GM06990 (cell line): ENCODE measurements at regions not wholly inside any gene's neighbourhood (a gene's known extent, or its start where the extent isn't known, plus 50 kb on each side); places are given as distances from the start of the nearest gene placed in this dataset.

Experiments
- DNase-seq: peaks from one replicate; pipeline ENCODE4 v3.0.0-alpha.2; 2011; ENCODE audit not compliant: insufficient read length; ENCODE audit errors: extremely low read depth
- H3K27me3 ChIP-seq: replicated peaks from 2 replicates; pipeline ENCODE4 v1.6.0; 2011; ENCODE audit warnings: low read length; ENCODE audit not compliant: control insufficient read depth, insufficient read depth
- H3K36me3 ChIP-seq: 2 replicates; pipeline ENCODE4 v1.5.1; 2011; ENCODE audit warnings: low read length; ENCODE audit not compliant: control insufficient read depth, insufficient read depth
- H3K4me3 ChIP-seq: replicated peaks from 2 replicates; pipeline ENCODE4 v1.5.1; 2011; ENCODE audit warnings: low read depth, mild to moderate bottlenecking, control low read depth, low read length
- CTCF ChIP-seq: IDR thresholded peaks from 2 replicates; pipeline ENCODE4 v1.5.1; 2011; ENCODE audit warnings: low read length, control low read depth, mild to moderate bottlenecking, inconsistent platforms; ENCODE audit not compliant: insufficient read depth, poor library complexity, severe bottlenecking

GRCh38 chr10:110436554-110437350, 61.0 kb upstream of the DUSP5 start:
- Histone ChIP-seq H3K27me3 (no peaks in the 10 kb centered on the region), H3K36me3 (no peaks in the 10 kb centered on the region), H3K4me3 (no peak overlapping the region)
- DNase-seq = no peak
- no peak for TF ChIP-seq CTCF

- Histone ChIP-seq H3K36me3 (no peaks in the 10 kb centered on the region), H3K4me3 (no peak overlapping the region), H3K27me3 (no peaks in the 10 kb centered on the region)
- DNase-seq = no peak
- TF ChIP-seq CTCF = no peak
Observed at GRCh38 chr10:110437351-110437605, 60.4 kb upstream of the DUSP5 start.

GRCh38 chr10:110437761-110438341, 59.9 kb upstream of the DUSP5 start:
- Histone ChIP-seq H3K4me3 (no peak overlapping the region), H3K27me3 (no peaks in the 10 kb centered on the region), H3K36me3 (no peaks in the 10 kb centered on the region)
- no peak for DNase-seq
- TF ChIP-seq CTCF = no peak

GRCh38 chr10:110442746-110443145, 55.0 kb upstream of the DUSP5 start:
- H3K27me3 ChIP-seq = no peaks in the 10 kb centered on the region
- no peak overlapping the region for H3K4me3 ChIP-seq
- DNase-seq = no peak
- no peak for TF ChIP-seq CTCF
- no peaks in the 10 kb centered on the region for H3K36me3 ChIP-seq

- DNase-seq = no peak
Observed at GRCh38 chr10:110443239-110444003, 54.3 kb upstream of the DUSP5 start.

More at GRCh38 chr10:110443239-110444003, 54.3 kb upstream of the DUSP5 start:
- Histone ChIP-seq H3K36me3 (no peaks in the 10 kb centered on the region), H3K27me3 (no peaks in the 10 kb centered on the region), H3K4me3 (no peak overlapping the region)
- TF ChIP-seq CTCF = no peak
